HEK293 (cell line): ENCODE measurements at regions not wholly inside any gene's neighbourhood (a gene's known extent, or its start where the extent isn't known, plus 50 kb on each side); places are given as distances from the start of the nearest gene placed in this dataset.

Experiments
- CTCF ChIA-PET: fragments of 350-600 bp; formaldehyde crosslinking; extraction: SDS; loops from one replicate; lab custom pipeline; 2021; ENCODE audit warnings: antibody characterized with exemption; lab: Yijun Ruan, JAX
- POLR2A ChIA-PET: fragments of 300-600 bp; formaldehyde crosslinking; extraction: SDS; loops from one replicate; lab custom pipeline; 2020; ENCODE audit warnings: antibody characterized with exemption, inconsistent platforms; lab: Yijun Ruan, JAX
- H3K27ac ChIP-seq: fragments of 200-500 bp; sonication (Bioruptor generic); 2 replicates; pipeline ENCODE4 v1.5.1; 2014; ENCODE audit warnings: low read depth, low read length, control low read depth, inconsistent platforms; ENCODE audit errors: extremely low read depth
- H3K36me3 ChIP-seq, 2 experiments: fragments of 200-500 bp in 1 of 2; sonication (Bioruptor generic) in 1 of 2; 1 replicate in 1 of 2; 2 replicates in 1 of 2; pipeline ENCODE4 v1.5.1; 2014 to 2017; ENCODE audit warnings: inconsistent platforms in 2 of 2, low read length in 2 of 2; ENCODE audit not compliant: control insufficient read depth in 2 of 2, insufficient read depth in 1 of 2
- H3K4me1 ChIP-seq: fragments of 200-500 bp; sonication (Bioruptor generic); 2 replicates; pipeline ENCODE4 v1.5.1; 2014; ENCODE audit warnings: mild to moderate bottlenecking, low read length, inconsistent platforms; ENCODE audit not compliant: control insufficient read depth, insufficient read depth
- H3K4me3 ChIP-seq: 2 replicates; pipeline ENCODE4 v1.5.1; 2011; ENCODE audit warnings: low read depth, mild to moderate bottlenecking, control low read depth, low read length, moderate library complexity
- H3K9me3 ChIP-seq: fragments of 200-500 bp; sonication (Bioruptor generic); 2 replicates; pipeline ENCODE4 v1.5.1; 2014; ENCODE audit warnings: low read depth, low read length, inconsistent platforms; ENCODE audit not compliant: control insufficient read depth, insufficient read depth
- ELK4 ChIP-seq: IDR thresholded peaks from 2 replicates; pipeline ENCODE4 v1.6.1; 2011; ENCODE audit warnings: mild to moderate bottlenecking, low read depth, low read length, borderline replicate concordance
- KLF16 ChIP-seq: fragments of 450-650 bp; formaldehyde crosslinking; IDR thresholded peaks from 2 replicates; pipeline ENCODE4 v1.5.1; 2017; ENCODE audit warnings: missing biosample characterization, missing genetic modification characterization
- MEIS1 ChIP-seq: sonication (generic); formaldehyde crosslinking; IDR thresholded peaks from 2 replicates; pipeline ENCODE4 v1.8.1; 2022; ENCODE audit warnings: missing genetic modification reagents, mild to moderate bottlenecking, borderline replicate concordance
- PRDM1 ChIP-seq: fragments of 450-650 bp; formaldehyde crosslinking; IDR thresholded peaks from 2 replicates; pipeline ENCODE4; 2016; ENCODE audit warnings: missing biosample characterization, missing genetic modification characterization
- SETDB1 ChIP-seq: IDR thresholded peaks from one replicate; pipeline ENCODE4 v1.6.1; 2017; ENCODE audit warnings: mild to moderate bottlenecking, low read length, moderate library complexity, mixed read lengths; ENCODE audit not compliant: insufficient read length
- SP3 ChIP-seq: fragments of 450-650 bp; formaldehyde crosslinking; IDR thresholded peaks from 2 replicates; pipeline ENCODE4 v1.5.1; 2016; ENCODE audit warnings: missing biosample characterization, missing genetic modification characterization
- ZBTB20 ChIP-seq: fragments of 450-650 bp; formaldehyde crosslinking; IDR thresholded peaks from 2 replicates; pipeline ENCODE4 v1.5.1; 2016; ENCODE audit warnings: missing biosample characterization, missing genetic modification characterization
- ZBTB26 ChIP-seq: fragments of 450-650 bp; formaldehyde crosslinking; optimal IDR thresholded peaks from 2 replicates; pipeline ENCODE3; 2016; ENCODE audit warnings: missing biosample characterization, mild to moderate bottlenecking, missing genetic modification characterization
- ZFP3 ChIP-seq: fragments of 450-650 bp; formaldehyde crosslinking; IDR thresholded peaks from 2 replicates; pipeline ENCODE4 v1.5.1; 2016; ENCODE audit warnings: low read depth, missing biosample characterization, missing genetic modification characterization
- ZNF138 ChIP-seq: fragments of 450-650 bp; formaldehyde crosslinking; IDR thresholded peaks from 2 replicates; pipeline ENCODE4 v1.5.1; 2016; ENCODE audit warnings: missing biosample characterization, missing genetic modification characterization, borderline replicate concordance
- ZNF157 ChIP-seq: fragments of 450-650 bp; formaldehyde crosslinking; IDR thresholded peaks from 2 replicates; pipeline ENCODE4 v1.5.1; 2016; ENCODE audit warnings: missing biosample characterization, missing genetic modification characterization
- ZNF18 ChIP-seq: fragments of 450-650 bp; formaldehyde crosslinking; IDR thresholded peaks from 2 replicates; pipeline ENCODE4 v1.5.1; 2016; ENCODE audit warnings: missing biosample characterization, missing genetic modification characterization
- ZNF221 ChIP-seq: fragments of 450-650 bp; formaldehyde crosslinking; IDR thresholded peaks from 2 replicates; pipeline ENCODE4 v1.5.1; 2017; ENCODE audit warnings: missing biosample characterization, missing genetic modification characterization, borderline replicate concordance
- ZNF223 ChIP-seq: fragments of 450-650 bp; formaldehyde crosslinking; IDR thresholded peaks from 2 replicates; pipeline ENCODE4 v1.5.1; 2016; ENCODE audit warnings: missing biosample characterization, missing genetic modification characterization
- ZNF239 ChIP-seq: fragments of 450-650 bp; formaldehyde crosslinking; IDR thresholded peaks from 2 replicates; pipeline ENCODE4 v1.5.1; 2016; ENCODE audit warnings: missing biosample characterization, missing genetic modification characterization
- ZNF274 ChIP-seq, 2 experiments: fragments of 200-500 bp in 1 of 2; fragments of 450-650 bp in 1 of 2; sonication (Bioruptor generic) in 1 of 2; formaldehyde crosslinking in 1 of 2; IDR thresholded peaks; 2 replicates each; pipeline versions ENCODE4 v1.5.1 to v1.6.1; 2014 to 2016; ENCODE audit warnings: borderline replicate concordance in 1 of 2, inconsistent platforms in 1 of 2, low read length in 1 of 2, missing biosample characterization in 1 of 2, missing genetic modification characterization in 1 of 2
- ZNF302 ChIP-seq: fragments of 450-650 bp; formaldehyde crosslinking; IDR thresholded peaks from 2 replicates; pipeline ENCODE4 v1.5.1; 2016; ENCODE audit warnings: missing biosample characterization, missing genetic modification characterization, low read depth
- ZNF394 ChIP-seq: fragments of 450-650 bp; formaldehyde crosslinking; IDR thresholded peaks from 2 replicates; pipeline ENCODE4 v1.5.1; 2016; ENCODE audit warnings: missing biosample characterization, missing genetic modification characterization, mild to moderate bottlenecking, moderate library complexity, borderline replicate concordance
- ZNF488 ChIP-seq: fragments of 450-650 bp; formaldehyde crosslinking; IDR thresholded peaks from 2 replicates; pipeline ENCODE4 v1.5.1; 2016; ENCODE audit warnings: missing biosample characterization, missing genetic modification characterization
- ZNF501 ChIP-seq: fragments of 450-650 bp; formaldehyde crosslinking; IDR thresholded peaks from 2 replicates; pipeline ENCODE4 v1.5.1; 2016; ENCODE audit warnings: missing biosample characterization, missing genetic modification characterization
- ZNF580 ChIP-seq: fragments of 450-650 bp; formaldehyde crosslinking; IDR thresholded peaks from 2 replicates; pipeline ENCODE4 v1.5.1; 2016; ENCODE audit warnings: missing biosample characterization, missing genetic modification characterization
- ZNF626 ChIP-seq: fragments of 450-650 bp; sonication (Bioruptor Pico); formaldehyde crosslinking; IDR thresholded peaks from 2 replicates; pipeline ENCODE4 v1.5.1; 2018; ENCODE audit warnings: missing biosample characterization, missing genetic modification characterization, inconsistent platforms
- ZSCAN5A ChIP-seq: fragments of 450-650 bp; formaldehyde crosslinking; IDR thresholded peaks from 2 replicates; pipeline ENCODE4 v1.5.1; 2016; ENCODE audit warnings: missing biosample characterization, missing genetic modification characterization

- POLR2A ChIA-PET: no interaction called here
- H3K4me1 ChIP-seq: no peaks in the 10 kb centered on the region
- no peak for TF ChIP-seq ZNF138
- no peak for TF ChIP-seq ZBTB26 (tag by site-specific recombination)
- no peak for TF ChIP-seq SP3 (tag by site-specific recombination)
- TF ChIP-seq MEIS1 (CRISPR knock-in tag): no peak
- no peak for TF ChIP-seq ZNF223 (tag by site-specific recombination)
- no peak overlapping the region for H3K4me3 ChIP-seq
- no peaks in the 10 kb centered on the region for H3K36me3 ChIP-seq
- no peaks in the 10 kb centered on the region for H3K9me3 ChIP-seq
- no peak overlapping the region for H3K27ac ChIP-seq
- CTCF ChIA-PET: no interaction called here
Measured at GRCh38 chr14:85798856-85799255, 268.9 kb downstream of the FLRT2 start.

GRCh38 chr14:85793533-85793932, 263.6 kb downstream of the FLRT2 start:
- Histone ChIP-seq H3K36me3 (no peaks in the 10 kb centered on the region), H3K4me3 (no peak overlapping the region), H3K4me1 (no peaks in the 10 kb centered on the region), H3K27ac (no peak overlapping the region), H3K9me3 (no peaks in the 10 kb centered on the region)
- TF ChIP-seq ZFP3 (tag by site-specific recombination) (no peak), ELK4 (no peak), ZNF394 (no peak), ZNF239 (no peak), ZNF302 (no peak), ZNF488 (tag by site-specific recombination) (no peak), ZNF221 (tag by site-specific recombination) (no peak), ZNF157 (no peak), PRDM1 (tag by site-specific recombination) (no peak), ZNF626 (tag by site-specific recombination) (no peak), ZSCAN5A (tag by site-specific recombination) (no peak), ZBTB20 (no peak), KLF16 (tag by site-specific recombination) (no peak), SETDB1 (no peak), ZNF274 (IDR thresholded peaks at IDR 0.05; ENCODE audit: low read length) (no peak), ZNF274 (tag by site-specific recombination; IDR thresholded peaks at IDR 0.05; ENCODE audit: borderline replicate concordance) (no peak), ZNF18 (tag by site-specific recombination) (no peak), ZNF580 (tag by site-specific recombination) (no peak), ZNF501 (tag by site-specific recombination) (no peak)
- ChIA-PET POLR2A (no interaction called here), CTCF (no interaction called here)
